Activated T-cell treated with anti-CD3 and anti-CD28 coated beads, Interleukin-2, amount 50 U/mL, for 48 hours (primary cell): ENCODE measurements at regions not wholly inside any gene's neighbourhood (a gene's known extent, or its start where the extent isn't known, plus 50 kb on each side); places are given as distances from the start of the nearest gene placed in this dataset.
"Not testable (repeated sequence)": the region's sequence is repeated elsewhere in the genome, so short reads cannot be mapped to it uniquely, and the experiment has no call there.

Experiments
- DNase-seq, 2 experiments: peaks; one replicate each; pipeline ENCODE4 v3.0.0-alpha.2; 2020

DNA sequence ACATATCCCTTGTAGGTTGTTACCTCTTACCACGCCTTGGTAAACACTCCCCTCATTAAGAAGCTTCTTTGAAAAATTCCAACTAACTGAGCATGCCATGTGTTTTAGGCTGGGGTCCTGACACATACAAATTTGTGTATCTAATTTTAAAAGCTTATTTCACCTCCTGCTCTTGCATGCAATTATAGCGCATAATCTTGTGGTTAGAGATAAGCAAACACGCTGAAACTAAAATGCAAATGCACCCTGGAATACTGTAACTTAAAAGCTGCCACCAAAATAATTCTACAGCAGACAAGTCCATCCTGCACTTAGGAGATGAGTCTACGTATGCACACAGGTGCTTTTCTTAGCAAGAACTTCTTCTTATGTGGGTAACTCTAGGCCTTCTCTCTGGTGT lies 990.2 kb downstream of the TSN start:
- DNase-seq, result no peak

DNA sequence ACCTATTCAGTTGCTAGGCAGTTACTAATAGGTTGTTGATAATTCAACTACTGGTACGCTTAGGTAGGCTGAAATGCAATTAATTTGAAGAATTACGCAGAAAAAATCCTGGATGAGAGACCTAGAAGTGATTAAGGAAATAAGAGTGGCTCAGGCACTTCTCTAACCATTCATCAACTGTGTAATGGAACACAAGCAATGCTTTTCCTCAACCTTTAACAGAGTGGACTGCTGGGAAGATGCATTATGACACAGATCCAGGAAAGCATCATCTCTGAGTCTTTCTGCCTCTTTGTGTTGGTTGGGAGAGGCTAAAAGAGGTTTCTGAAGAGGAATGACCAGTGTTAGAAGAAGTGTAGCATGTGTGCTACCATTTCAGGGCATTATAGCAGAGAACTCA lies 992.2 kb downstream of the TSN start:
- DNase-seq, result no peak

DNA sequence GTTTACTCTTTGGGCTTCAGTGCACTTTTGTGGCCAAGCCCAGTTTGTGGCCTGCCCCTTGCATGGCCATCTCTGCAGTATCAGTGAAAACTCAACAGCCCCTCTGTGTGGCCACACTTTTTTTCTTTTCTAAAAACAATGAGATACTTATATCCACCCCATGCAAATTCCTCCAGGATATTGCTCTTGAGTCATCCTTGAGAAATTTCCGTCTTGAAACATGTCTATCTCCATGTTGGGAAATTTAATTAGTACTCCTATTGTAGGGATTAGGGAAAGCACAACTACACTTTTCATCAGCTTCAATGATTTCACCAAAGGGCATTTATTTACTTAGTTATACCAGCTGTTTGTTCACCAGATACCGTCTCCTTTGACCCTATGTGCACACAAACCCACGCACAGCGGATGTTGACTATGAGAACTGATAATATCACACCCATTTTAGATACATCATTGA lies 993.1 kb downstream of the TSN start:
- no peak for DNase-seq

DNA sequence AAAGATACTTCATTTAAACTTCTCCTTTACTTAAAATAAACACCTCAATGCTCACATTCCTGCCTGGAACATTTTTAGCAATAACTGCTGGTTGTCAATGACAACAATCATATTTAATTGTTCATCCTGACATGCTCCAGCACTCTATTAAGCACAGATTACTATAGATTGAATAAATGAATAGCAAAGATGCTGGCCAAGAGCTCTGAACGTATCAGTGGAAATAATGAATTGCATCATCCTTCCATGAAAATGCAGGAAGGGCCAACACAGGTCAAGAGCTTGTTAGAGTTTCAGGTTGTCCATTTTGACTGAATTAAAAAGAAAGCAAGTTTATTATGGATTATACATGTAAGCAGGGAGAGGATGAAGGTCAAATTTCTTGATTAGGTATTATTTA lies 994.0 kb downstream of the TSN start:
- no peak for DNase-seq

DNA sequence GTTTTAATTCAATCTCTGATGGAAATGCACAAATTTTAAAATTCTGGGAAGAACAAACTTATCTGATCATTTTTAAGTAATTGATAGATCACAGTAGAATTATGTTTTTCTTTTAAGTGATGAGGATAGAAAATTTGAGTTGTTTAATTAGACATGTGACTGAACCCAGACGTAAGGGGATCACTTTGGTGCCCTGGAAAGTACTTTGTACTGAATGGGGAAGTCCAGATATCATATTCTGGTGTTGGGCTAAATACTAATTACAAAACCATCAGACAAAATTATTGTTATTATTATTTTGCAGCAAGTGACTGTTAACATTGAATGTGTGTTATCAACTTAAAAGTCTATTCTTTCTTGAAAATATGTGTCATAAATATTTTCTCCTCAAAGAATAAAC lies 994.6 kb downstream of the TSN start:
- no peak for DNase-seq

- DNase-seq, result no peak
Measured at GRCh38 chr2:122750808-122751207, 995.4 kb downstream of the TSN start.

- no peak for DNase-seq
Measured at GRCh38 chr2:122753336-122753735, 997.9 kb downstream of the TSN start.

DNA sequence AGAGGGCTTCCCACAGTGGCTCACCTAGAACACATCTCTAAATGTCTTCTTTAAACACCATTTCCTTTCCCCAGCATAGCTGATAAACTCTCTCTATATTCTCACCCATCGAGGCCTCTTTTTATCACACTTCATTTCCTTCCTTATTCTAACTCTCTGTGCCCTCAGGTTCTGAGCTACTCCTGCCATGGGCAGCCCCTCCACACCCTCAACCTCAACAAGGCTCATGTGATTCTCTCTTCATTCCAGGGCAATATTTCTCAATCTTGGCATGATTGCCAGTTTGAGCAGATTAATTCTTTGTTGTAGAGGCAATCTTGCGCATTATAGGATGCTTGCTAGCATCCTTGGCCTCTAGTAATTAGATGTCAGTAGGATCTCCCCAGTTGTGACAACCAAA lies 999.1 kb downstream of the TSN start:
- no peak for DNase-seq

- DNase-seq, result no peak
Measured at GRCh38 chr2:122755281-122755780, 999.9 kb downstream of the TSN start.

- no peak for DNase-seq
Measured at GRCh38 chr2:122758967-122759366, 1003.5 kb downstream of the TSN start.

- no peak for DNase-seq
Measured at GRCh38 chr2:122764014-122764413, 1008.6 kb downstream of the TSN start.

DNA sequence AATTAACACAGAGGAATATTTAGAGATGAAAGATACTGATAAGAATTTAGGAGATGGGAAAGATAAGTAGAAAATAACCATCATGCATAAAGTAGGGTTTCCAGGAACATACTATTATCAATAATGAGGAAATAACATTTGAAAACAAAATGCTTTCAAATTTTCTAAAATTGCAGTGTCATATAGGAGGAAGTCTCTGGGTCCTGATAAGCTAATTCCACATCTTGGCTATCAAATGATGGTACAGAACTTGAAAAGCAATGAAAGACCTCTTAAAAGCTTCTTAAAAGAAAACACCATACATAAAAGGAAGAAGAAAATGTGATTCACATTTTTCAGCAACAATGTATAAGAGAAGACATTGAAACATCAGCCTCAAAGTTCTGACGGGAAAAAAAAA lies 1024.8 kb downstream of the TSN start:
- DNase-seq, result no peak

DNA sequence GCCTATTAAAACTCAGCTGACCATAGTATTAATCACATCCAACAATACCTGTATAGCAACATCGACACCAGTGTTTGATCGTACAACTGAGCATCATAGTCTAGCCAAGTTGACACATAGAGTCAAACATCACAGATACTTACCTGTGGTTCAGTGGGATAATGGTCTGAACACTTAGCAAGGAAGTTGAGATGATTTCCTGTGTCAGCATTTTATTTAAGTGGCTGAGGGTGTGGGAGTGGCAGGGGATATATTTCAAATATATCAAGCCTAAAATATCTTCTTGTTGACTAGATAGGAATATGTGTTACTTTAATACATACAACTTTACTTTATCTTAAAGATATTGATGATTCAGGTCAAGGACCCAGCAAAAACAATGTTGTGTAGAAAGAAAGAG lies 1038.6 kb downstream of the TSN start:
- DNase-seq, result no peak

GRCh38 chr2:122795763-122796162 lies 1040.3 kb downstream of the TSN start:
- DNase-seq, result no peak

GRCh38 chr2:122799391-122799790 lies 1043.9 kb downstream of the TSN start:
- no peak for DNase-seq

- DNase-seq, result no peak
Measured at GRCh38 chr2:122800781-122801180, 1045.3 kb downstream of the TSN start.

GRCh38 chr2:122804494-122804893 lies 1049.0 kb downstream of the TSN start:
- DNase-seq, result no peak

DNA sequence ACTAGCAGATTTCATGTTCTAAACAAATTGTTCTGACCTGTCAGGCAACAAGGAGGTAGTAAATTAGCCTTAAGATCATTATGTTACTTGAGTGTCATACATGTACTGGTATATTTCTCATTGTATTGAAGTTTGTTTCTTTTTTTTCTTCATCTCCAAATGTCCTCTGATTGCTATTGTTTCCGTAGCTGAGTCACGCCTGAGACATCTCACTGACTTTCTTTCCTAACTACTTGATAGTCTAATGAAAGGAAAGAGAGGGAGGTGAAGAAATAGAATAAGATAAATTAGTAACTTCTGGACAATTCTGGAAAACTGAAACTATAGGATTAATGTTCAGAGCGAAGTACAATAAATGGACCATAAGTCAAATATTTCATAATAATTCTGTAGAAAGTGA lies 1049.9 kb downstream of the TSN start:
- DNase-seq, result no peak

GRCh38 chr2:122808286-122808969 lies 1053.0 kb downstream of the TSN start:
- no peak for DNase-seq

DNA sequence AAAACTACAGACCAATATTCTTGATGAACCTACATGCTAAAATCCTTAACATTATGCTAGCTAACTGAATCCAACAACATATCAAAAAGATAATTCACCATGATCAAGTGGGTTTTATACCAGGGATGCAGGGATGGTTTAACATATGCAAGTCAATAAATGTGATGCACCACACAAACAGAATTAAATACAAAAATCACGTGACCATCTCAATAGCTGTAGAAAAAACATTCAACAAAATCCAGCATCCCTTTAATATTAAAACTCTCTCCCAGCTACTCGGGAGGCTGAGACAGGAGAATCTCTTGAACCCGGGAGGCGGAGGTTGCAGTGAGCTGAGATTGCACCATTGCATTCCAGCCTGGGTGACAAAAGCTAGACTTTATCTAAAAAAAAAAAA lies 1056.8 kb downstream of the TSN start:
- DNase-seq, result not testable (repeated sequence)

DNA sequence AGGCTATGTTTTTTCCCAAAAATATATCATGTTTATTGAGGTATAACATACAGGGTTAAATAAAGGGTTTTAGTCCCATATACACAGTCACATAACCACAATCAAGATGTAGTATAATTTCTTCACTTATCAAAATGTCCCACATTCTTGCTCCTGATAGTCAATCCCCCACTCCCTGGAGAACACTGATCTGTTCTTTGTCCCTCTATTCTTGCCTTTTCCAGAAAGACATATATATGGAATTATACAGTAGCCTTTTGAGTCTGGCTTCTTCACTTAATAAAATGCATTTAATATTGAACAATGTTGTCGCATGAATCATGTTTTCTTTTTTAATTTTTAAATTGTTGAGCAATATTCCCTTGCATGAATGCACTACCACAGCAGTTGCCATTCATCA lies 1059.7 kb downstream of the TSN start:
- DNase-seq, result no peak

- no peak for DNase-seq
Measured at GRCh38 chr2:122816803-122817202, 1061.4 kb downstream of the TSN start.

- DNase-seq, result no peak
Measured at GRCh38 chr2:122822319-122822718, 1066.9 kb downstream of the TSN start.

DNA sequence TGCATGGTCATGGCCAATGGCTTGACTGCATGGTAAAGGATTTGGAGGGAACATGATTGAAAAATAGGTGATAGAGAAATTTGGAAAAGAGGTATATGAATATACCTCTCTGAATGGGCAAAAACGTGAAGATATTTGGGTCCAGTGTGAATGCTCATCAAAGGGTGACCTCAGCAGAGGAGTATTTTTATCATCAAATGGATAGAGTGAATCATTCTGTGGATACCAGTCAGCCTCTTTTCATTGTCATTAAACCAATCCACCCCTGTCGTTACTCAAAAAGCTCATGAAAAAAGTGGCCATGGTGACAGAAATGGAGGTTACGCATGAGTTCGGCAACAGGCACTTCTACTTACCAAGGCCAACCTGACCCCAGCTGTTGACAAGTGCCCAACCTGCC lies 1074.7 kb downstream of the TSN start:
- no peak for DNase-seq

DNA sequence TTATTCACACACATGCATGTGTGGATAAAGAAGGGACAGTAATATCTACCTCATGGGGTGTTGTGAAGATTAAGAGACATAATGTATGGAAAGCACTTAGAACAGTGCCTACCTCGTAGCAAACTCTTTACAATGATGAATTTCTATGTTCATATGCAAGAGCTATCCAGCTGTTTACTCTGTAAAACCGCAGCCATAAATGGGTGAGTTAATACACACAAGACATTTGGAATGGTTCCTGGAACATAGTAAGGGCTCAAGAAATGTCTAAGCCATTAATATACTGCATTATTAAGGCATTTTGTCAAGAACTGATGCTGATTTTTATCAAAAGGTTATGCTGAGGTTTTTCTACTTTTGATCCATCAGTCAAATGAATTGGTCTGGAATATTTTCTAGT lies 1076.2 kb downstream of the TSN start:
- DNase-seq, result no peak
